Eye (tissue), 1 donor: ENCODE measurements at regions not wholly inside any gene's neighbourhood (a gene's known extent, or its start where the extent isn't known, plus 50 kb on each side); places are given as distances from the start of the nearest gene placed in this dataset.
"Not testable (repeated sequence)": the region's sequence is repeated elsewhere in the genome, so short reads cannot be mapped to it uniquely, and the experiment has no call there.

Source experiments
- DNase-seq: peaks from one replicate; pipeline ENCODE4 v3.0.0-alpha.2; 2015

- DNase-seq: not testable (repeated sequence)
These were observed 170.3 kb upstream of the FAM174A start for GRCh38 chr5:100364757-100365478.

DNA sequence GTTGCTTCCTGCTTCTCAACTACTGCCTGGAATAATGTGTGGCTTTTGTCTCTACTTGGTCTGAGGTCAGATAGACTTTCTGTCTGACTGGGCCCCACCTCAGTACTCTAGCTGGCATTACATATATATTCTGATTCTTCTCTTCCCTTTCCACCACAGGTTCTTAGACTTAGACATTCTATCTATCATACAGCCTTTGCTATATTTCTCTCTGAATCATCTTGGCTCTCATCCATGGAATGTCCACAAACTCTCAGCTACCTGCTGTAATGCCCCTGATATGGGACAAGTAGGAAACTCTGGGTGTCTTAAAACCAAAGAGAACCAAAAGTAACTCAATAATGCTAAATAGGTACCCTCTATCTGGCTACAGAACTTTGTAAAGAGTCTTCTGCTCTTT is 170.8 kb upstream of the FAM174A start:
- not testable (repeated sequence) for DNase-seq

- not testable (repeated sequence) for DNase-seq
These were observed 175.2 kb upstream of the FAM174A start for GRCh38 chr5:100359998-100360397.

DNA sequence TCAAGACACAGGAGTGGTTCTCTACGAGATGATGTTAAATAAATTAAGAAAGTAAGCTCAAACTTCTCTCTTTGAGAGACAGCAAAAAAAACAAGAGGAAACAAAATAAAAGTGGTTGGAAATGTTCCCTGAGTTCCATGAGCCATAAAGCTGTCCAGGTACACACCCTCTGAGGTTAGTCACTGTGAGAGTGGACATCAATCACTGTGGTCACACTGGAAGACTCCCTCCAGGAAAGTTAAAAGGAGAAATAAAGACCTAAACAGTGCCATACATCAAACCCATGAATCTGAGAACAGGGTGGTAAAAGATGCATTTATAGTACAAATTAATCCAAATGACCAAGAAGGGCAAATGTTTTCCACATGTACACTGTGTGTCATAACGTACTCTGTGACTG is 188.9 kb upstream of the FAM174A start:
- not testable (repeated sequence) for DNase-seq

DNA sequence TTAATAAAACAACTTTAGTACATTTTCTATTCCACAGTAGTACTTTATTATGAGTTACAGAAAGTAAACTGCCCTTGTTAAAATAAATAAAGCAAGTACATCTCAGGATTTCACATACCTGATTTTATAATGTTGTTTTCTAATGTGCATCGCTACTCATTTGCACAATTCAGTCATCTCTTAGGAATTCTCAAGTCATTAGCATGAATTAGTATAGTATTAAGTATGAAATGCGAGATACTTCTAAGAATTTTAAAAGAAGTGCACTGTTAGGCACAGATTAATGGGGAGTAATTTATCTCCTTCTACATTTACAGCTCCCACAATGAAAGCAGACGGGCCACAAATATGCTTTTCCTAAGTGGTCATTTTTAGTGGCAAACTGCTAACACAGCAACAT is 193.7 kb upstream of the FAM174A start:
- DNase-seq: not testable (repeated sequence)

GRCh38 chr5:100322483-100322882 is 212.7 kb upstream of the FAM174A start:
- DNase-seq: no peak

- DNase-seq: no peak
These were observed 215.3 kb upstream of the FAM174A start for GRCh38 chr5:100319885-100320284.

GRCh38 chr5:100313657-100314056 is 221.5 kb upstream of the FAM174A start:
- no peak for DNase-seq

- DNase-seq: no peak
These were observed 223.4 kb upstream of the FAM174A start for GRCh38 chr5:100311806-100312205.

DNA sequence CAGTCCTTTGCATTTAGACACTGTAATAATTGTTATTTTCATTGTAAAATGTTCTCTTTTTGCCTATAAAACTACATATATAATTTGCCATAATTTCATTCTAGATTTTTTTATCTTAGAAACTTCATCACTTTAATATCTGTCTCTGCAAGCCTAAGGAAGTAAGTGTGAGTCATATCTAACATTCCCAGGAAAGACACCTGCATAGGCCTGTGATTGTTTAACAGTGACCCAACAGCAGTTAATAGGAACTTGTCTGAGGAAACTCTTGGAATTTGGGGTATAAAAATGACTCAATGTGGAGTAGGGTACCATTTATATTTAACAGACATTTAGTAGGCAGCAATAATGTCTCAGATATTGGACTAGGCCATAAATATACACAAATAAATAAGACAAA is 229.2 kb upstream of the FAM174A start:
- DNase-seq: no peak

DNA sequence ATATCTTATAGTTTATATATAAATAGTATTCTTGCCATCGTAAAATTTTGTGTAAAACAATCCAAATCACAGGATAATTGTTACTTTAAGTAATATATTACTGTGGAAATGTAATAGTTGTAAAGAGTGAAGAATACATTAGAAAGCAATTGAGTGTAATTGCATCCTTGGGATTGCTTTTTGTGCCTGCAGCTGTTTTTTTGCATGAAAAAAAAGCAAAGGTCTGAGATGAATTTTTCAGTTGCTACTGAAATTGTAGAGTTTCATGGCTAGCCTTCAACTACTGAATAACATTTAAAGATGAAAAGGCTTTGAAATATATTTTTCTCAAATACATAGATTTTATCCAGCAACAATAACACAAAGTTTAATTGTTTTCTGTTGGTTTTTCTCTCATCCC is 232.0 kb upstream of the FAM174A start:
- no peak for DNase-seq

DNA sequence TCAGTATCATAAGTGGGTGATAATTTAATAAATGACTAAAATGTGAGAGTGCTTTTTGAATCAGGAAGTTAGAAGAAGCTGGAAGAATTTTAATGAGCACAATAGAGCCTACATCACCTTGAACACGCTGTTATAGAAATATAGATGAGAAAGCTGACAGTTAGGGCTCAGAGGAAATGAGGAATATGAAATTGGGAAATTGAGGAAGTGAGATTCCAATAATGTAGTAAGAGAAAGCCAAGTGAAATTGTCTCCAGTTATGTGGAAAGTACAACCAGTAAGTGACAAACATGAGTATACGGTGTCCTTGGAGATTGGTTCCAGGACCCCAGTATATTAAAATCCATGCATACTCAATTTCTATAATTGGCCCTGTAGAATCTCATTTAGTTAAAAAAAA is 235.9 kb upstream of the FAM174A start:
- DNase-seq: no peak

DNA sequence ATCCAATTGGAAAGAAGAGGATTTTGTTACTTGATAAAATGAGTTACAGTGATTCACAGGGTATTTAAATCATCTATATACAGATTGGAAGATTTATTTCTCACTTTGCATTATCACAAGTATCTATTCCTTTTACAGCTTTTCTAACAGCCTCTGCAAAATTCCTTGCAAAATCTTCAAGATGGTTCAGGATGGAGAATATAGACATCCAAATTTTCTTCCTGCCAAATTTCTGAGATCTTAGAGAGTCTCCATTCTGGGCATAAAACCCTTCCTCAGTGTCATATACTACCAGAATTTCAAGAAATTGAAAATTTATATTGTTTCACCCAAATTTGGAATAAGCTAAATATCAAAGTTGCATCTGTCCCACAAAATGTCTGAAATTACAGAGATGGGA is 259.1 kb upstream of the FAM174A start:
- DNase-seq: no peak

- no peak for DNase-seq
These were observed 259.5 kb upstream of the FAM174A start for GRCh38 chr5:100275631-100276030.

- no peak for DNase-seq
These were observed 261.2 kb upstream of the FAM174A start for GRCh38 chr5:100273846-100274580.

DNA sequence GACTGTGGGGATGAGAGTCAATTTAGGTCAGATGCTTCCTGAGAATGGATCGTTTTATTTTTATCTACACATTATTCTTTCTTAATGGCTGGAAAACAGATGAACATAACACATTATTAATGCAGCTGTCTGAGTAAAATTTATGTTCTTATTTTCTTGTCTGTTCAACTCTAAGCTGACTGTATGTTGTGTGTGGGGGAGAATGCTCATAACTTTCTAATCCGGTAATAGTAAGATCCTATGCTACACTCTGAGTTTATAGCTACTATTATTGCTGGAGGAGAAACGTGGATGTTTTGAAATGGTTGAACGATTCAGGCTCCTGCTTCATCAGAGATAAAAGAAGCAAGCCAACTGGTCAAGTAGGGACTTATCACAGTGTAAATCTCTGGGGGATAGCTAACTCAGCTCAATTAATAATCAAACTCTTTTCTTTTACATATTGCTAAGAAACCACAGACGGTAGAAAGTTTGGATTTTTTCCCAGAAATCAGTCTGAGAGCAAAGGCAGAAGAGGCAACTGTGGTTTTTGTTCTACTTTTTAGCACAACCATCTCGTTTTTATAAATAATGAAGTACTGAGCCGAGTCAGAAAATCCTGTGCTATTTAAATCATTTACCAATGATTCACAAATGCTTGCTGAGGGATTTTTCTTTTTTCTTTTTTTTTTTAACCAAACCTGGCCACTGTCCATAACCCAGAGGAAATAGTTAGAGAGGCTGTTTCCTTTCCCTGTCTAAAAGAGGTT is 265.0 kb upstream of the FAM174A start:
- peak; percentile 13 for DNase-seq

- no peak for DNase-seq
These were observed 274.2 kb upstream of the FAM174A start for GRCh38 chr5:100260968-100261367.

DNA sequence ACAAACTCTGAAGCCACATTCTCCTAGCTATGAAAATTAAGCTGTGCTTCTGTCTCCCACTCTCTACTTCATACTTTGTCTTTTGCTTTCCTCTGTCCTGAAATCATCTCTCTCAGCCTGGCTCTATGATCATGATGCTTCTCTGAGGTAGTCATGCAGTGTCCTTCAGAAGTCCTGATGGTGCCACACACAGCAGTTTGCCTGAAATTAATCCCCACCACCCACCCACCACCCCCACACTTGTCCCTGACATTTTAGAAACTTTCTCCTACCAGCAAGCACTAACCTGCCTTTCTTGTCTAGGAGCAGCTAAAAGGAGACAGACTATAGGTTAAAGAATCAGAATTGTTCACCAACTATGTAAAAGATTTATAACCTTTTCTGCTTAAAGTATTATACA is 282.2 kb upstream of the FAM174A start:
- no peak for DNase-seq

DNA sequence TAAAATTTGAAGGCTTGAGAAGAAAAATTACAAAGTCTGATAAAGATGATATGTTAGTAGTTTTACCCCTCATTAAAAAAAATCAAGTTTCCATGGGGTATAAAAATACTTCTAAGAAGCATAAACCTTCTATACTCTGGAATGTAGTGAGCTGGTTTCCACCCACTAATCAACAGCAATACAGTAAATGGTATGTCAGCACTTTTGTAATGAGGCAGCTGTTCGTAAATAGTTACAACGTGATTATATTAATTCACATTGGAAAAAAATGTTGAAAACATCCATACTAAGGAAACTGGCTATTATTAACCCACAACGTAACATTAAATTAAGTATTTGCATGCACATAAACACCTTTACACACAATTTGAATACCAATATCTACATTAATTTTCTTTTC is 283.1 kb upstream of the FAM174A start:
- no peak for DNase-seq

DNA sequence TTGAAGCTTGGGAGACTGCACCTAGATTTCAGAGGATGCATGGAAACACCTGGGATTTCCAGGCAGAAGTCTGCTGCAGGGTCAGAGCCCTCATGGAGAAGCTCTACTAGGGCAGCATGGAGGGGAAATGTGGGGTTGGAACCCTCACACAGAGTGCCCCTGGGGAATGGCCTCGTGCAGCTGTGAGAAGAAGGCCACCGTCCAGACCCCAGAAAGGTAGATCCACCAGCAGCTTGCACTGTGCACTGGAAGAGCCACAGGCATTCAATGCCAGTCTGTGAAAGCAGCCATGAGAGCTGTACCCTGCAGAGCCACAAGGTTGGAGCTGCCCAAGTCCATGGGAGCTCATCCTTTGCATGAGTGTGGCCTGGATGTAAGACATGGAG is 285.3 kb upstream of the FAM174A start:
- DNase-seq: no peak

DNA sequence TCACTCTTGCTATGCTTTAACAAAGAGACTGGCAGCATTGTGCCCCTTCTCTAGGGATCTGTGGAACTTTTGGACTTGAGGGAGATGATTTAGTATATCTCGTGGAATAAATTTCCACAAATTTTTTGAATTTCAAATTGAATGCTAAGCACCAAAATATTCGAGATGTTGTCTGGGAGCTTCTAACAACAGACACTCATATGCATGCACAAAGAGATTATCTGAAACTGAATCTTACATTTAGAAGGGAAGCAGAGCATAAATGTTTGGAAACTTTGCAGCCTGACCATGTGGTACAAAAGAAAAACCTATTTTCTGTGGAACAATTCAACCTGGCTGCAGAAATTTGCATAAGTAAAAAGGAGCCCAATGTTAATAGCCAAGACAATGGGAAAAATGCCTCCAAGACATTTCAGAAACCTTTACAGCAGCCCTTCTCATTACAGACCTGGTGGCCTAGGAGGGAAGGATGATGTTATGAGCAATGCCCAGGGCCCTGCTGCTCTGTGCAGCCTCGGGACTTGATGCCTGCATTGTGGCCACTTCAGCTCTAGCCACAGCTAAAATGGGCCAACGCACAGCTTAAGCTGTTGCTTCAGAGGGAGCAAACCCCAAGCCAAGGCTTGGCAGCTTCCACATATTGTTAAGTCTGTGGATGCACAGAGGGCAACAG is 285.8 kb upstream of the FAM174A start:
- DNase-seq: no peak

GRCh38 chr5:100232736-100233135 is 302.4 kb upstream of the FAM174A start:
- DNase-seq: peak; percentile 17

DNA sequence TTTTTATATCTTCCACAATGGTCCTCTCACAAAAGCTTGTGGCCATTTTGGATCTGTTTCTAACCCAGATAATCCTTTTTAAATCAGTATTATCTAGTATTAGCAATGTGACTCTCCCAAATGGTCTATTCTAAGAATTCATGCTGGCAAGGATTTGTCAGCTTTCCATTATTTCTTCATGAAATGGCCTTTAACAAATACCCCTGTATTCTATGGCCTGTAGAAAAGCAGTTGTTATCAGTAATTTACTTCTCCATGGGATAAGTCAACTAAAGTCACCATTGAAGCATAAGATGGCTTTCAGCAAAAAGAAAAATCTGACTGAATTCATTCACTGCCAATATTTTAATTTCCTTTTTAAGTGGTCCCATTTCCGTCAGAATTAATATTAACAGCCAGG is 346.4 kb upstream of the FAM174A start:
- no peak for DNase-seq
